ENCODE measurements at regions not wholly inside any gene's neighbourhood (a gene's known extent, or its start where the extent isn't known, plus 50 kb on each side); places are given as distances from the start of the nearest gene placed in this dataset.

DNA sequence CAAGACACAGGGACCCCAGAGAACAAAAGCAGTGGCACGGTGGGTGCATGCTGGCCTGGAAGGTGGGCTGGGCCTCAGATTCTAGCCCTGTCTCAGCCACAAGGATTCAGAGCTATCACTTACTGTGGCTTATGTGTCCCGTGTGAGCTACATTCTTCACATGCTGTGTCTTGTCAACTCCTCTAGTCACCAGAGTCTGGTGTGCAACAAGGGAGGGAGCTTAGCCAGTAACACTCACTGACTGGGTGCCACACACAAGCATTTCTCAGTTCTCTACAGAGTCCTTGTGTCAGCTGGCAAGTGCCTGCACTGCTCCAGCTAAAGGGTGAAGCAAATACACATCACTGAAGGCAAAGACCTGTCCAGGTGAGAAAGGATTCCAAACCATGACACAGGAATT, 186.9 kb upstream of the CDYL start:
- ATAC-seq (no peak), DNase-seq (no peak)
- ChIA-PET CTCF (no interaction called here), POLR2A (no interaction called here)
- Mint-ChIP-seq H3K27ac (no peak overlapping the region), H3K36me3 (ENCODE audit: low read depth) (no peaks in the 10 kb centered on the region), H3K4me3 (no peak overlapping the region), H3K4me1 (ENCODE audit: low read depth) (peaks cover 5% of the 10 kb centered on the region), H3K9me3 (no peaks in the 10 kb centered on the region), H3K27me3 (peaks cover 7% of the 10 kb centered on the region)
- intact Hi-C loops (cut with micrococcal nuclease) = no loop called here
- TF ChIP-seq, protein P1, sequence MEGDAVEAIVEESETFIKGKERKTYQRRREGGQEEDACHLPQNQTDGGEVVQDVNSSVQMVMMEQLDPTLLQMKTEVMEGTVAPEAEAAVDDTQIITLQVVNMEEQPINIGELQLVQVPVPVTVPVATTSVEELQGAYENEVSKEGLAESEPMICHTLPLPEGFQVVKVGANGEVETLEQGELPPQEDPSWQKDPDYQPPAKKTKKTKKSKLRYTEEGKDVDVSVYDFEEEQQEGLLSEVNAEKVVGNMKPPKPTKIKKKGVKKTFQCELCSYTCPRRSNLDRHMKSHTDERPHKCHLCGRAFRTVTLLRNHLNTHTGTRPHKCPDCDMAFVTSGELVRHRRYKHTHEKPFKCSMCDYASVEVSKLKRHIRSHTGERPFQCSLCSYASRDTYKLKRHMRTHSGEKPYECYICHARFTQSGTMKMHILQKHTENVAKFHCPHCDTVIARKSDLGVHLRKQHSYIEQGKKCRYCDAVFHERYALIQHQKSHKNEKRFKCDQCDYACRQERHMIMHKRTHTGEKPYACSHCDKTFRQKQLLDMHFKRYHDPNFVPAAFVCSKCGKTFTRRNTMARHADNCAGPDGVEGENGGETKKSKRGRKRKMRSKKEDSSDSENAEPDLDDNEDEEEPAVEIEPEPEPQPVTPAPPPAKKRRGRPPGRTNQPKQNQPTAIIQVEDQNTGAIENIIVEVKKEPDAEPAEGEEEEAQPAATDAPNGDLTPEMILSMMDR (IDR thresholded peaks at IDR 0.05) = no peak

DNA sequence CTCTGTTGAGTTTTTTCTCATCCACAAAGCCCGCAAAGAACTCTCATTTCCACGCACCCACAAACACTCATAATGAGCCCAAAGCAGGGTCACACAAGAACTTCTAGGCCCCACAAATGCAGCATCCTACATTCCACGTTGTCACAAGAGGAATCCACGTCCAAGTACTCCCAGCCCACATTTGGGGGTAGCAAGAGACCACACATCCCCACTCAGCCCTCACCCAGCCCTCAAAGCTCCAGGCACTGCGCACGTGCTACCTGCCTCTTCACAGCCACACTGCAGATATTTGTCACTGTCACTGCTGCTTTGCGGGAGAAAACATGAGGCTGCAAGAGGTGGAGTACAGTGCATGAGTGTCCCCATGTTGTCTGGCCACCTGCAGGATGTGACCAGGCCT, 187.6 kb upstream of the CDYL start:
- CTCF ChIA-PET = no interaction called here
- Mint-ChIP-seq H3K4me3 (no peak overlapping the region), H3K36me3 (ENCODE audit: low read depth) (no peaks in the 10 kb centered on the region)

DNA sequence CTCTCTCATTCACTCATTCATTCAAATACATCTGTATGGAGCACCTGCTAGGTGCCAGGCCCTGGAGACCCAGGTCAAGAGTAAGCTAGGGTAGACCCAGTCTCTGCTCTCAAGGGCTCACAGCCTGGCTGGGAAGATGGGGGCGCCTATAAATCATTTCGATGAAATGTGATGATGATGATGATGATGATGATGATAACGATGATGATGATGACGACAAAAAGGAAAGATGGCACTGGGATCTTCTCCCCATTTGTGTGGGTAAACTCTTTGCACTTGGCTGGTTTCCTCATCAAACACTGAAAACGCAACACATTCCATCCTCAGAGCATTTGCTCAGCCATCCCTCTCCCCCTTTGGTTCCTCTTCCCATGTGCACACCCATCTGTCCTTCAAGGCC, 188.0 kb upstream of the CDYL start:
- ChIA-PET CTCF (no interaction called here), POLR2A (no interaction called here)
- Mint-ChIP-seq H3K36me3 (ENCODE audit: low read depth) (no peaks in the 10 kb centered on the region), H3K4me3 (no peak overlapping the region), H3K27me3 (peaks cover 7% of the 10 kb centered on the region), H3K27ac (no peak overlapping the region), H3K9me3 (no peaks in the 10 kb centered on the region), H3K4me1 (ENCODE audit: low read depth) (no peaks in the 10 kb centered on the region)
- TF ChIP-seq, protein P1 (IDR thresholded peaks at IDR 0.05) = no peak
- DNase-seq (no peak), ATAC-seq (no peak)
- intact Hi-C loops (cut with micrococcal nuclease) = no loop called here

More for the DNA sequence above, 187.6 kb upstream of the CDYL start:
- POLR2A ChIA-PET = no interaction called here
- no peaks in the 10 kb centered on the region for H3K4me1 Mint-ChIP-seq (ENCODE audit: low read depth)
- TF ChIP-seq, protein P1 (IDR thresholded peaks at IDR 0.05) = no peak
- peaks cover 7% of the 10 kb centered on the region for H3K27me3 Mint-ChIP-seq
- intact Hi-C loops (cut with micrococcal nuclease) = no loop called here
- DNase-seq (no peak), ATAC-seq (no peak)
- no peak overlapping the region for H3K27ac Mint-ChIP-seq
- no peaks in the 10 kb centered on the region for H3K9me3 Mint-ChIP-seq

DNA sequence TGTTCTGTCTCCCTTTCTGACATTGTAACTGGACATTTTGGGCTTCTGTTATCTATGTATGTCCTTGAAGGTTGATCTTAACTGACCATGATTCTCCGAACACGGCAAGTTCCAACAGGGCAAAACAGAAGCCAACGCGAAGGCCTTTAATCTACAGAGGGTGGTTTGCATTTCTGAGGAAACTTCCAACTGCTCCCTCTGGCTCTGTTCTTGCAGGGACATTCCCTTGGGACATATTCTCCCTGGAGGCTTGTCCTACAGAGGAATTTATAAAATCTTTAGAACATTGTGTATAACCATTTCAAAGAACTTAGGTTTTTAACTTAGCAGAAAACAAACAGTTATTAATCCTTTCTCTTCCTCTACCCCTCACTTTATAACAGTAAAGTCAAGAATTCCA, 189.0 kb upstream of the CDYL start:
- ChIA-PET CTCF (no interaction called here), POLR2A (no interaction called here)
- Mint-ChIP-seq H3K9me3 (no peaks in the 10 kb centered on the region), H3K4me3 (no peak overlapping the region), H3K36me3 (ENCODE audit: low read depth) (no peaks in the 10 kb centered on the region), H3K27me3 (peaks cover 7% of the 10 kb centered on the region), H3K4me1 (ENCODE audit: low read depth) (no peaks in the 10 kb centered on the region), H3K27ac (no peak overlapping the region)
- ATAC-seq = no peak
- DNase-seq = no peak
- TF ChIP-seq, protein P1 (IDR thresholded peaks at IDR 0.05) = no peak
- intact Hi-C loops (cut with micrococcal nuclease) = no loop called here

DNA sequence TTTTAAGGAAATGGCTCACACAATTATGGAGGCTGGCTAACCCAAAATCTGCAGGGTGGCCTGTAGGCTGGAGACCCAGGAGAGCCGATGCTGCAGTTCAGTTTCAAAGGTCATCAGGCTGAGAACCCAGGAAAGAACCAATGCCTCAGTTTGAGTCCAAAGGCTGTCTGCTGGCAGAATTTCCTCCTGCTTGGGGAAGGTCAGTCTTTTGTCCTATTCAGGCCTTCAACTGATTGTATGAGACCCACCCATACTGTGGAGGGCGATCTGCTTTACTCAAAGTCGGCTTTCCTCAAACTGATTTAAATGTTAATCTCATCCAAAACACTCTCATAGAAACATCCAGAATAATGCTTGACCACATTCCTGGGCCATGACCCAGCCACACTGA, 189.7 kb upstream of the CDYL start:
- DNase-seq (no peak), ATAC-seq (no peak)
- Mint-ChIP-seq H3K36me3 (ENCODE audit: low read depth) (no peaks in the 10 kb centered on the region), H3K4me3 (no peak overlapping the region), H3K9me3 (no peaks in the 10 kb centered on the region), H3K27ac (no peak overlapping the region), H3K27me3 (peaks cover 7% of the 10 kb centered on the region), H3K4me1 (ENCODE audit: low read depth) (no peaks in the 10 kb centered on the region)
- intact Hi-C loops (cut with micrococcal nuclease) = no loop called here
- TF ChIP-seq, protein P1 (IDR thresholded peaks at IDR 0.05) = no peak
- POLR2A ChIA-PET = no interaction called here
- CTCF ChIA-PET = no interaction called here

Measured in activated CD8-positive, alpha-beta T cell treated with anti-CD3 and anti-CD28 coated beads for 36 hours (primary cell).